Retinal pigment epithelial cell (primary cell): ENCODE measurements at regions not wholly inside any gene's neighbourhood (a gene's known extent, or its start where the extent isn't known, plus 50 kb on each side); places are given as distances from the start of the nearest gene placed in this dataset.
"Not testable (repeated sequence)": the region's sequence is repeated elsewhere in the genome, so short reads cannot be mapped to it uniquely, and the experiment has no call there.

ENCODE experiments used
- DNase-seq: peaks from one replicate; pipeline ENCODE4 v3.0.0-alpha.2; 2010; ENCODE audit warnings: low read depth
- H3K4me3 ChIP-seq: 2 replicates; pipeline ENCODE4 v1.5.1; 2011; ENCODE audit warnings: mild to moderate bottlenecking, low read length, control low read depth, moderate library complexity
- TF ChIP-seq, protein P1 (sequence below): conservative IDR thresholded peaks from 2 replicates; pipeline ENCODE4 v1.5.1; 2011; ENCODE audit warnings: low read depth, low read length, control low read depth, inconsistent platforms

DNA sequence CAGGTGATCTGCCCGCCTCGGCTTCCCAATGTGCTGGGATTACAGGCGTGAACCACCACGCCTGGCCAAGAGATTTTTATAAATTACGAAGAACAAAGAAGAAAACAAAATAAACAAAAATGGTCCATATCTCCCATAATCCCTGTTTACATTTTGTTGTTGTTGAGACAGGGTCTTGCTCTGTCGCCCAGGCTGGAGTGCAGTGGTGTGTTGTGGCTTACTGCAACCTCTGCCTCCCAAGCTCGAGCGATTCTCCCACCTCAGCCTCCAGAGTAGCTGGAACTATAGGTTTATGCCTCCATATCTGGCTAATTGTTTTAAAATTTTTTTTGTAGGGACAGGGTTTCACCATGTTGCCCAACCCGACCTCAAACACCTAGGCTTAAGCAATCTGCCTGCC lies 156.1 kb downstream of the ZNF664 start:
- DNase-seq = no peak
- no peak overlapping the region for H3K4me3 ChIP-seq
- TF ChIP-seq, protein P1, sequence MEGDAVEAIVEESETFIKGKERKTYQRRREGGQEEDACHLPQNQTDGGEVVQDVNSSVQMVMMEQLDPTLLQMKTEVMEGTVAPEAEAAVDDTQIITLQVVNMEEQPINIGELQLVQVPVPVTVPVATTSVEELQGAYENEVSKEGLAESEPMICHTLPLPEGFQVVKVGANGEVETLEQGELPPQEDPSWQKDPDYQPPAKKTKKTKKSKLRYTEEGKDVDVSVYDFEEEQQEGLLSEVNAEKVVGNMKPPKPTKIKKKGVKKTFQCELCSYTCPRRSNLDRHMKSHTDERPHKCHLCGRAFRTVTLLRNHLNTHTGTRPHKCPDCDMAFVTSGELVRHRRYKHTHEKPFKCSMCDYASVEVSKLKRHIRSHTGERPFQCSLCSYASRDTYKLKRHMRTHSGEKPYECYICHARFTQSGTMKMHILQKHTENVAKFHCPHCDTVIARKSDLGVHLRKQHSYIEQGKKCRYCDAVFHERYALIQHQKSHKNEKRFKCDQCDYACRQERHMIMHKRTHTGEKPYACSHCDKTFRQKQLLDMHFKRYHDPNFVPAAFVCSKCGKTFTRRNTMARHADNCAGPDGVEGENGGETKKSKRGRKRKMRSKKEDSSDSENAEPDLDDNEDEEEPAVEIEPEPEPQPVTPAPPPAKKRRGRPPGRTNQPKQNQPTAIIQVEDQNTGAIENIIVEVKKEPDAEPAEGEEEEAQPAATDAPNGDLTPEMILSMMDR = no peak

DNA sequence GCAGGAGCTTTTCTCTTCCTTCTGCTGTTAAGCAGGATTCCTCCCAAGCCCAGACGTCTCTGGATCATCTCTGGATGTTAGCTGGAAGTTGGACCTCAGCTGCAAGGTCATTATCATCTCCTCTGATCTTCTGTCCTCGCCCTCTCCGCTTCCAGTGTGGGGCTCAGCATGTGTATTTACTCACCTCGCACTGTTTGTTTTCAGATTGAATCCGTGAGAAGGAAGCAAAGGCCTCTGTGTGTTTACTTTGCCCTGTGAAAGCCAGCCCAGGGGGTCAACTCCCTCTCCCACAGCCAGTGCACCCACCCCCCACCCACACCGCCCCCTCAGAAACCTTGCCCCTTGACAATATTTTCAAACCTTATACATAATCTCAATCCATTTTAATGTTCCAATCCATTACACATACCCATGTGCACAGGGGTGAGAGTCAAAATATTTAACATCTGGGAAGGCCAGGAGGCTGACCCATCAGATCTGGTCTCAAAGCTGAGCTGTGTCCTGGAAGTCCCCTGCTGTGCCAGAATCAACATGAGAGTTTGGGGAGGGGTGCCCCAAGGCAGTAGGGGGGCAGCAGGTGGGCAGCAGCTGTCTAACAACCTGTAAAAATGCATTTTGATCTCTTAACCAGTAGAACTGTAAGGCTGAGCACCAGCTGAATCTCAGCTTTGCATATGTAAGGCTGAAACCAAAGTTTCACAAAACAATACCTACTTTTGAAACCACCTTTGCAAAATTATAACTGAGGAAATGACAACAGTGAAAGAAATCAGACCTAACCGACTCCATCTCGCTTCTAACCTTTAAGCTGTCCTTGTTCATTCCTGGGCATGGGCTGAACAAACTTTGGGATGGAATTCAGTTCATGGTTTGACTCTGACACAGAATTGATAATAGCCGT lies 157.9 kb downstream of the ZNF664 start:
- DNase-seq = no peak
- H3K4me3 ChIP-seq = no peak overlapping the region
- TF ChIP-seq, protein P1 = no peak

DNA sequence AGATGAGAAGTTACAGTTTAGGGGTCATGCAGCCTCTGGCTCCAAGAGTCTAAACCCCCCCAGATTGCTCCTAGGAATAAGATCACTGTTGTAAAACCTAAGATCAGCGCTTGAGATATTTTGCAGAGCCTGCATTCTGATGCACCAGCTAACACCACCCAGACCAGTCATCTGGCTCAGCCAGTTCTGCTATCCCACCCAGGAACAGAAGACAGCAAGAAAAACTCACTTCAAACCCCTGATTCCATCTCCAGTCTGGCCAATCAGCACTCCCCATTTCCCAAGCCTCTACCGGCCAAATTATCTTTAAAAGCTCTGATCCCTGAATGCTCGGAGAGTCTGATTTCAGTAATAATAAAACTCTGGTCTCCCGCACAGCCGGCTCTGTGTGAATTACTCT lies 158.6 kb downstream of the ZNF664 start:
- TF ChIP-seq, protein P1 = no peak
- H3K4me3 ChIP-seq = no peak overlapping the region
- no peak for DNase-seq

DNA sequence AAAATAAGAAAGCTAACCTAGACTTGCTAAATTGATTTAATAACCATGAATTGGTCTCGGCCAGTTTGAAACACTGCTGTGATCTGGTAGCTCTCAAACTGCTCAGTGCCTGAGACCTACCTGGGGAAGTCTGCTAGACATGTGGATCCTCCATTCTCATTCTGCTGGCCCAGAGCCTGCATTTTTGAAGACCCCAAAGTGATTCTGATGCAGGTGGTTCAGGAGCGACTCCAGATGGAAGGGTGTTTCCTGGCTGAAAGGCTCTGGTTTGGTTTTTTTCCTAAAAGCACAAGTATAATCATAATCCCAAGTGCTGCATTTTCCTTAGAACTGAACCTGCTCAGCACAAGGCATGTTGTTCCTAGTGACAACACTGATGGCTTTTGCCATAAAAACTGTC lies 159.5 kb downstream of the ZNF664 start:
- no peak overlapping the region for H3K4me3 ChIP-seq
- TF ChIP-seq, protein P1 = no peak
- DNase-seq = no peak

DNA sequence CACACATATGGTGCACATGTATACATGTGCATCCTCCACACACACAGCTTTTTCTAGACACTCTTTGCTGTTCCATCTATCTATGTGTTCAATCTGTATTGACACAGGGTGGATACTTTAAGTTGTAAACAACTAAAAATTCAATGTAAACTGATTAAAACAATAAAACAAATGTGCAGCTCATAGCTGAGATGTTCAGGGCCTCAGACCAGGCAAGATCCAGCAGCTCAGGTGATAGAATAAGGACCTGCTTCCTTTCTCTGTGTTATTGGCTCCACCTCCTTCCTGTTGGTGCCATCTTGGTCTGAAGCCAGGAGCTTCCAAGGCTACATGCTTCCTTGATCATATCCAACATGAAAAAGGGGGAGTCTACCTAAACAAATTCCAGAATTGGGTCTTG lies 158.1 kb upstream of the RFLNA start:
- no peak for DNase-seq
- TF ChIP-seq, protein P1 = no peak
- H3K4me3 ChIP-seq = no peak overlapping the region

DNA sequence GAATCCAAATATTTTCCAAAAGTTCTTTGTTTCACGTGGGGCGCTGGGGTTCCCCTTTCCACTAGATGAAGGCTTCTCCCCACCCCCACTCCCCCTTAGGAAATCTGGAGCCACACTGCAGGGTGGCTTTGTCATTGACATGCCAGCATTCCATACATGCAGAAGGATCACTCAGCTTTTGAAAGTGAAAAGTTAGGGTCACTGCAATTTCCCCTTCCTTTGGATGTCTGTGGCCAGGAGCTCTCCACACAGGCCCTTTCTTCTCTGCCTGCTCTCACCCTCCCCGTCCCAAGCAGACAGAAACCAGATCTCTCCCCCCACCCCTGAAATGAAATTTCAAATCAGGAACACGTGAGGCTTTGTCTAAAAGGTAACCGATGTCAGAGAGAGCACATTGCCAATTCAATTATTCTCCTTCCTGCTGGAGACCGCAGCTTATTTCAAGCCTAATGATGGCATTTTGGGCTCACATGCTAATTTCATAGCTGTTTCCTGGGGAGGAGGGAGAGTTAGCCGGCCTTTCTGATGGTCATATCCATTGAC lies 153.9 kb upstream of the RFLNA start:
- no peak overlapping the region for H3K4me3 ChIP-seq
- TF ChIP-seq, protein P1 = no peak
- no peak for DNase-seq

DNA sequence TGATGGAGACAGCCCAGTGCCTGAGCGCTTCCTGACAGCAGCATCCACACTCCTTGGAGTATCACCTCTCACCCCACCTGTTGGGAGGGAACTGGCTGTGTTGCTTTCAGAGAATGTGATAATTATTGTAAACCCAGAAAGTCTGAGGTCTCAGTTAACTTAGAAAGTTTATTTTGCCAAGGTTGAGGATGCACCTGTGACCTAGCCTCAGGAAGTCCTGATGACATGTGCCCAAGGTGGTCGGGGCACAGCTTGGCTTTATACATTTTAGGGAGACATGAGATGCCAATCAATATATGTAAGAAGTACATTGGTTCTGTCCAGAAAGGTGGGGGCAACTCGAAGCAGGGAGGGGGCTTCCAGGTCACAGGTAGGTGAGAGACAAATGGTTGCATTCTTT lies 153.3 kb upstream of the RFLNA start:
- not testable (repeated sequence) for H3K4me3 ChIP-seq, DNase-seq
